RWPE1 (cell line): ENCODE measurements at regions not wholly inside any gene's neighbourhood (a gene's known extent, or its start where the extent isn't known, plus 50 kb on each side); places are given as distances from the start of the nearest gene placed in this dataset.
A peak's percentile ranks its signal among the peaks of the same experiment; 100 is the strongest.
"Not testable (repeated sequence)": the region's sequence is repeated elsewhere in the genome, so short reads cannot be mapped to it uniquely, and the experiment has no call there.

Source experiments
- CTCF ChIA-PET: fragments of 350-600 bp; sonication (Branson Sonifier 250); formaldehyde crosslinking; extraction: SDS; loops from one replicate; lab custom pipeline; 2021; lab: Yijun Ruan, JAX
- POLR2A ChIA-PET: fragments of 400-600 bp; formaldehyde crosslinking; extraction: SDS; loops from one replicate; lab custom pipeline; 2020; ENCODE audit warnings: antibody characterized with exemption; ENCODE audit not compliant: low non-redundant PET; lab: Yijun Ruan, JAX
- DNase-seq: peaks from one replicate; pipeline ENCODE4 v3.0.0; 2012; ENCODE audit warnings: low spot score
- H3K27ac ChIP-seq: fragments of 450-650 bp; 2 replicates; pipeline ENCODE4 v1.5.1; 2017
- TF ChIP-seq, protein P1 (sequence below): fragments of 450-650 bp; conservative IDR thresholded peaks from 2 replicates; pipeline ENCODE4 v1.5.1; 2017; ENCODE audit warnings: low read depth, mild to moderate bottlenecking

DNA sequence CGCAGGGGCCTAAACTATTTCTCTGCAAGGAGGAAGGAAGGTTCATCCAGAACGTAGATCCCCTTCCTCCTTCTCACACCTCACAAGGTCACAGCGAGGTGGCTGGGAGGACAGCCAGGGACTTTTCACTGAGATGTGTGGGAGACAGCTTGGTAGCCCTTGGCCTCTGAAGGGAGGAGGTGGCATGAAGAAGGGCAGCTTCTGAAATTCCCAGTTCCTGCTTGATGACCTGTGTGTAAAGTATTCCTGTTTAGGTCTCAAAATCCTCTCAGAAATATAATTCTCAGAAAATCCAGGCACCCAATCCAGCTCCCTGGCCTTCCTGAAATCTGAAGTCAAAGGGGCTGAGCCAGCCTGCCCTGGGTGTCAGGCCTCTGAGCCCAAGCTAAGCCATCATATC lies 84.9 kb upstream of the ALDH3B2 start:
- POLR2A ChIA-PET, H3K27ac ChIP-seq, DNase-seq, CTCF ChIA-PET: not testable (repeated sequence)

GRCh38 chr11:67758467-67758866 lies 84.0 kb upstream of the ALDH3B2 start:
- POLR2A ChIA-PET, CTCF ChIA-PET, DNase-seq, H3K27ac ChIP-seq: not testable (repeated sequence)

DNA sequence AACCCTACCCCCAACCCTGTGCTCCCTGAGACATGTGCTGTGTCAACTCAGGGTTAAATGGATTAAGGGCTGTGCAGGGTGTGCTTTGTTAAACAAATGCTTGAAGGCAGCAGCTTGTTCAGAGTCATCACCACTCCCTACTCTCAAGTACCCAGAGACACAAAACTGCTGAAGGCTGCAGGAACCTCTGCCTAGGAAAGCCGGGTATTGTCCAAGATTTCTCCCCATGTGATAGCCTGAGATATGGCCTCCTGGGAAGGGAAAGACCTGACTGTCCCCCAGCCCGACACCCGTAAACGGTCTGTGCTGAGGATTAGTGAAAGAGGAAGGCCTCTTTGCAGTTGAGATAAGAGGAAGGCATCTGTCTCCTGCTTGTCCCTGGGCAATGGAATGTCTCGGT lies 83.6 kb upstream of the ALDH3B2 start:
- CTCF ChIA-PET, POLR2A ChIA-PET, DNase-seq, H3K27ac ChIP-seq: not testable (repeated sequence)

GRCh38 chr11:67753820-67754219 lies 79.4 kb upstream of the ALDH3B2 start:
- DNase-seq, CTCF ChIA-PET, H3K27ac ChIP-seq, POLR2A ChIA-PET: not testable (repeated sequence)

- no peak overlapping the region for H3K27ac ChIP-seq
- DNase-seq: no peak
- POLR2A ChIA-PET: no interaction called here
- CTCF ChIA-PET: no interaction called here
- TF ChIP-seq, protein P1, sequence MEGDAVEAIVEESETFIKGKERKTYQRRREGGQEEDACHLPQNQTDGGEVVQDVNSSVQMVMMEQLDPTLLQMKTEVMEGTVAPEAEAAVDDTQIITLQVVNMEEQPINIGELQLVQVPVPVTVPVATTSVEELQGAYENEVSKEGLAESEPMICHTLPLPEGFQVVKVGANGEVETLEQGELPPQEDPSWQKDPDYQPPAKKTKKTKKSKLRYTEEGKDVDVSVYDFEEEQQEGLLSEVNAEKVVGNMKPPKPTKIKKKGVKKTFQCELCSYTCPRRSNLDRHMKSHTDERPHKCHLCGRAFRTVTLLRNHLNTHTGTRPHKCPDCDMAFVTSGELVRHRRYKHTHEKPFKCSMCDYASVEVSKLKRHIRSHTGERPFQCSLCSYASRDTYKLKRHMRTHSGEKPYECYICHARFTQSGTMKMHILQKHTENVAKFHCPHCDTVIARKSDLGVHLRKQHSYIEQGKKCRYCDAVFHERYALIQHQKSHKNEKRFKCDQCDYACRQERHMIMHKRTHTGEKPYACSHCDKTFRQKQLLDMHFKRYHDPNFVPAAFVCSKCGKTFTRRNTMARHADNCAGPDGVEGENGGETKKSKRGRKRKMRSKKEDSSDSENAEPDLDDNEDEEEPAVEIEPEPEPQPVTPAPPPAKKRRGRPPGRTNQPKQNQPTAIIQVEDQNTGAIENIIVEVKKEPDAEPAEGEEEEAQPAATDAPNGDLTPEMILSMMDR: no peak
Observed at GRCh38 chr11:67745181-67745726, 70.8 kb upstream of the ALDH3B2 start.

GRCh38 chr11:67744231-67744630 lies 69.8 kb upstream of the ALDH3B2 start:
- POLR2A ChIA-PET, CTCF ChIA-PET, H3K27ac ChIP-seq: not testable (repeated sequence)

GRCh38 chr11:67738231-67738630 lies 63.8 kb upstream of the ALDH3B2 start:
- CTCF ChIA-PET, POLR2A ChIA-PET, DNase-seq, H3K27ac ChIP-seq: not testable (repeated sequence)

More at GRCh38 chr11:67744231-67744630, 69.8 kb upstream of the ALDH3B2 start:
- DNase-seq: not testable (repeated sequence)

GRCh38 chr11:67737562-67738080 lies 63.2 kb upstream of the ALDH3B2 start:
- DNase-seq, CTCF ChIA-PET, POLR2A ChIA-PET, H3K27ac ChIP-seq: not testable (repeated sequence)

DNA sequence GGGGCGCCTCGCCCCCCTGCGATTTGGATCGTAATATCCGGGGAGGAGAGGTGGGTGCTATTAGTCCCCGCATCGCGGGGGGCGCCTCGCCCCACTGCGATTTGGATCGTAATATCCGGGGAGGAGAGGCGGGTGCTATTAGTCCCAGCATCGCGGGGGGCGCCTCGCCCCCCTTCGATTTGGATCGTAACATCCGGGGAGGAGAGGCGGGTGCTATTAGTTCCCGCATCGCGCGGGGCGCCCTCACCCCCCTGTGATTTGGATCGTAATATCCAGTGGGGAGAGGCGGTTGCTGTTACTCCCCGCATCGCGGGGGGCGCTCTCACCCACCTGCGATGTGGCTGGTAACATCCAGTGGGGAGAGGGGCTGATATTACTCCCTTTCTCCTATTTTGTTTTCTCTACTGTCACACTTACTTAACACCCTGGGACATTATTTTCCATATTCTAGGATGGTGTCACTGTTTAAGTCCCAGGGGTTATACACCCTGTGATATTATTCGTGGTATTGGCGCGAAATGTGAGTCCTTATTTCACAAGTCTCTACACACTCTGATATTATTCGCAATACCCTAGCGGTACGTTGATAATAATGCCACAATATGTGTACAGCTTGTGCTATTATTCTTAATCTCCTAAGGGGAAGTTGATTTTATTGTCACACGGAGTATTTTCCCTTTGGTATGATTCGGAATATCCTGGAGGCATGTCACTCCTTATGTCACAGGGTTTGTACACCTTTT lies 57.8 kb upstream of the ALDH3B2 start:
- H3K27ac ChIP-seq: no peak overlapping the region
- TF ChIP-seq, protein P1: no peak
- ChIA-PET POLR2A (no interaction called here), CTCF (no interaction called here)
- DNase-seq: peak; percentile 18

DNA sequence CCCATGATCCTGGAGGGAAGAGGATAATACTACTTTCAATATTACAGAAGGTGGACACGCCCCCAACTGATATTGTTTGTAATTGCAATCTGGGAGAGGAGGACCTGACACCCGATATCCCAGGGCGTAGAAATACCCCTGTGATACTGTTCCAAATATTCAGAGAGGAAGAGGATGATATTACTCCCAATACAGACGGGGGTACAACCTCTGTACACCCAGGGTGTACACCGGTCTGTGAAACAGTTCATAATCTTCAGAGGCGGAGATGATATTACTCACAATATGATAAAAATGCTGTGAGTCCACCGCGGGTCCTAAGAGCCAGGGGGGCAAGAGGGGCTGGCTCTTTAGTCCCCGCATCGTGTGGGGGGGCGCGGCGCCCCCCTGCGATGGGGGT lies 57.2 kb upstream of the ALDH3B2 start:
- POLR2A ChIA-PET: no interaction called here
- TF ChIP-seq, protein P1: no peak
- CTCF ChIA-PET: no interaction called here
- no peak overlapping the region for H3K27ac ChIP-seq
- peak; percentile 0 for DNase-seq

DNA sequence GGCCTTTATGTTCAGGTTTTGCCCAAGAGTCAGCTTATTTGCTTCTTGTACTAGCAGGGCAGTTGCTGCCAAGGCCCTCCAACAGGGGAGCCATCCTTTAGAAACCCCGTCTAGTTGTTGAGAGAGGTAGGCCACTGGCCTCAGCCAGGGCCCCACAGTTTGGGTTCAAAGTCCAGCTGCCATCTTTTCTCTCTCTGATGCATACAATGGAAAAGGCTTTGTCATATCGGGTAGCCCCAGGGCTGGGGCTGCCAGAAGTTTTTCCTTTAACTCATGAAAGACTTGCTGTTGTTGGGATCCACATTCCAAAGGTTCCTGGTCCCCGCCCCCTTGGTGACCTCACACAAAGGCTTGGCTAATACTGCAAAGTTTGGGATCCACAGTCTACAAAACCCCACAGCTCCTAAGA lies 53.7 kb upstream of the ALDH3B2 start:
- H3K27ac ChIP-seq, DNase-seq, CTCF ChIA-PET, POLR2A ChIA-PET: not testable (repeated sequence)

DNA sequence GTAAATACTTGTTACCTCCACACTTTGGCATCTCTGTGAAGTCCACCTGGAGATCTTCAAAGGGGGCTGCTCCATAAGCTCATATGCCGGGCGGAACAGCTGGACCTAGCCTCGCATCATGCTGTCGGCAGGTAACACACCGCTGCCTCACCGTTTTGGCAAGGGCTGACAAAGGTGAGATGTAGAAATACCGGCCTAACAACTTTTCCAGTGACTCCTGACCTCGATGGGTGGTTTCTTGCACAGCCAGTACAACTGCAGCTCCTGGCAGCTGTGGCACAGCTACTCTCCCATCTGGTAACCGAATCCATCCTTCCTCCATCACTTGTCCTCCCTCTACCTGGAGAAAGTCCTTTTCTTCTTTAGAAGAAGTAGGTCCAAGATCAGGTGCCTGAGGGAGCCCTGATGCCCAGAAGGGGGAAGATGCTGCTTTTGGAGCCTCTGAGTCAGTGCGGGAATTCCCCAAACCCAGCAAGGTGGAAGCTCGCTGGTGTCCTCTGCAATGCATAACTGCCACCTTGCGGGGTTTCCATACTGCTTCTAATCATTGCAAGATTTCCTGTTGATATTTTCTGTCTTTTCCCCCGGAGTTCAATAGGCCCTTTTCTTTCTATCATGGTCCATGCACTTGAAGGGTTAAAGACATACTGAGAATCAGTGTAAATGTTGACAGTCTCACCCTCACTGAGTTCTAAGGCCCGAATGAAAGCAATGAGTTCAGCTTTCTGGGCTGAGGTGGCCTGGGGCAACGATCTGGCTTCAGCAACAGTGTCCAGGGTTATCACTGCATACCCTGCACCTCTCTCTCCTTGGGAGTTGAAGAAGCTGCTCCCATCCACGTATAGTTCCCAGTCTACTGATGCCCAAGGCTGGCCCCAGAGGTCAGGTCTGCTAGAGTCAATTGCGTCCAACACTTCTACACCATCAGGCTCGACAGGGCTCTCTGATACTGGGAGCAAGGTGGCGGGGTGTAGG lies 52.9 kb upstream of the ALDH3B2 start:
- CTCF ChIA-PET: interaction anchor here (0.6 kb wide), 1 partner anchor 94 kb away, joined by 3 read pairs; no protein-coding TSS in a partner anchor
- DNase-seq, H3K27ac ChIP-seq, POLR2A ChIA-PET: not testable (repeated sequence)
